ENCODE measurements at regions not wholly inside any gene's neighbourhood (a gene's known extent, or its start where the extent isn't known, plus 50 kb on each side); places are given as distances from the start of the nearest gene placed in this dataset.

DNA sequence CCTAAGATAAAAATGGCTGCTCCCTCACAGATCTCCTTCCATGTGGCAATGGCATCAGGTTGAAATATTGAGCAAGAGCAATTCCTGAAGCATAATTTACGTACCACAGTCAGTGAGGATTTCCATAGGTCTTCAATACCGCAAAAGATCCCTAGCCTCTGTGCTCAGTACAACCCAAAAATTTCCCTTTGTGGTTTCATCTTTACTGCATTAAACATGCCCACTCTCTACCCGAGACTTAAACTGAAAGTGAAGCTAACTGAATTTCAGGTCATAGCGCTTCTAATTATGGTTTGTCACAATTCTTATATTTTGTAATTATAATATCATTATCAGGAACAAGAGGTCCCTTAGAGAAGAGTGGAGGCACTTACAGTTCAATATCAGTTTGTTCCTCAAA, 1071.1 kb downstream of the XPNPEP1 start:
- no peaks in the 10 kb centered on the region for H3K4me1 Mint-ChIP-seq
- no peaks in the 10 kb centered on the region for H3K9me3 Mint-ChIP-seq
- CTCF ChIA-PET = no interaction called here

More for the DNA sequence above, 1071.1 kb downstream of the XPNPEP1 start:
- Mint-ChIP-seq H3K27ac (no peak overlapping the region), H3K36me3 (no peaks in the 10 kb centered on the region), H3K27me3 (ENCODE audit: low read depth) (no peaks in the 10 kb centered on the region), H3K4me3 (no peak overlapping the region)
- ATAC-seq (no peak), DNase-seq (ENCODE audit: low spot score) (no peak)
- POLR2A ChIA-PET = no interaction called here
- TF ChIP-seq IRF1 (CRISPR knock-in tag; IDR thresholded peaks at IDR 0.05) (no peak), SP1 (CRISPR knock-in tag; conservative IDR thresholded peaks at IDR 0.05) (no peak), TP53 (CRISPR knock-in tag; IDR thresholded peaks at IDR 0.05) (no peak), MLX (CRISPR knock-in tag; IDR thresholded peaks at IDR 0.05) (no peak), FOXK1 (CRISPR knock-in tag; IDR thresholded peaks at IDR 0.05) (no peak), OVOL2 (CRISPR knock-in tag; IDR thresholded peaks at IDR 0.05; ENCODE audit: borderline replicate concordance) (no peak), ZNF121 (CRISPR knock-in tag; IDR thresholded peaks at IDR 0.05) (no peak), SMAD4 (CRISPR knock-in tag; IDR thresholded peaks at IDR 0.05) (no peak), ZNF281 (CRISPR knock-in tag; IDR thresholded peaks at IDR 0.05) (no peak), SMAD3 (CRISPR knock-in tag; IDR thresholded peaks at IDR 0.05; ENCODE audit: borderline replicate concordance) (no peak), ARID4B (CRISPR knock-in tag; IDR thresholded peaks at IDR 0.05; ENCODE audit: borderline replicate concordance) (no peak), ZBTB21 (CRISPR knock-in tag; IDR thresholded peaks at IDR 0.05; ENCODE audit: borderline replicate concordance) (no peak), CREB1 (CRISPR knock-in tag; IDR thresholded peaks at IDR 0.05) (no peak), JUN (CRISPR knock-in tag; IDR thresholded peaks at IDR 0.05) (no peak), NFE2L1 (CRISPR knock-in tag; IDR thresholded peaks at IDR 0.05) (no peak), EMX1 (CRISPR knock-in tag; IDR thresholded peaks at IDR 0.05) (no peak), ZNF232 (CRISPR knock-in tag; IDR thresholded peaks at IDR 0.05) (no peak), MXD4 (CRISPR knock-in tag; IDR thresholded peaks at IDR 0.05; ENCODE audit: borderline replicate concordance) (no peak)
- TF ChIP-seq, protein P1, sequence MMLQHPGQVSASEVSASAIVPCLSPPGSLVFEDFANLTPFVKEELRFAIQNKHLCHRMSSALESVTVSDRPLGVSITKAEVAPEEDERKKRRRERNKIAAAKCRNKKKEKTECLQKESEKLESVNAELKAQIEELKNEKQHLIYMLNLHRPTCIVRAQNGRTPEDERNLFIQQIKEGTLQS (CRISPR knock-in tag; conservative IDR thresholded peaks at IDR 0.05) = no peak

Measured in WTC11 (cell line).